ENCODE measurements at regions not wholly inside any gene's neighbourhood (a gene's known extent, or its start where the extent isn't known, plus 50 kb on each side); places are given as distances from the start of the nearest gene placed in this dataset.

DNA sequence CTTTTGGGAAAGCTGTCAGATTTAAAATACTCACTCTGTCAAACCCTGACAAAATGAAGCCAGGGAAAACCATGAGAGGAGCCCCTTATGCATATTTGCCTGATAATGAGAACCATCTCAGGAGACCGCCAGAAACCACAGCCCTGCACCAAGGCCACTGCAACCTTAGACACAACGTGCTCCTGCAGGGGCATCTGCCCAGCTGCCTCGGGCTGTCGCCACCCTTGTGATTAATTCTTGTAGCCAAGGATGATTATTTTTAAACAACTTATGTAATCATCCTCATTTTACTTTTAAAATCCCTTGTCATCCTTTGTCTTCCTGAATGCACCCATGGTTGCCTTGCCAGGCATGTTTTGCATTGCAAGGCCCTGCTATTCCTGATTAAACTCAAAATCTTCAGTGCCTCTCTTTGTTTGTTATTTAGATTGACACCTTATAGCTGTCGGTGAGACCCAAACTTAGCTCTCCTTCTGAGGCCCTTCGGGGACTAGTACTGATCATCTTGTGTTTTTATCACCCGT, 766.4 kb upstream of the TMEM132C start:
- TF ChIP-seq, protein P1, sequence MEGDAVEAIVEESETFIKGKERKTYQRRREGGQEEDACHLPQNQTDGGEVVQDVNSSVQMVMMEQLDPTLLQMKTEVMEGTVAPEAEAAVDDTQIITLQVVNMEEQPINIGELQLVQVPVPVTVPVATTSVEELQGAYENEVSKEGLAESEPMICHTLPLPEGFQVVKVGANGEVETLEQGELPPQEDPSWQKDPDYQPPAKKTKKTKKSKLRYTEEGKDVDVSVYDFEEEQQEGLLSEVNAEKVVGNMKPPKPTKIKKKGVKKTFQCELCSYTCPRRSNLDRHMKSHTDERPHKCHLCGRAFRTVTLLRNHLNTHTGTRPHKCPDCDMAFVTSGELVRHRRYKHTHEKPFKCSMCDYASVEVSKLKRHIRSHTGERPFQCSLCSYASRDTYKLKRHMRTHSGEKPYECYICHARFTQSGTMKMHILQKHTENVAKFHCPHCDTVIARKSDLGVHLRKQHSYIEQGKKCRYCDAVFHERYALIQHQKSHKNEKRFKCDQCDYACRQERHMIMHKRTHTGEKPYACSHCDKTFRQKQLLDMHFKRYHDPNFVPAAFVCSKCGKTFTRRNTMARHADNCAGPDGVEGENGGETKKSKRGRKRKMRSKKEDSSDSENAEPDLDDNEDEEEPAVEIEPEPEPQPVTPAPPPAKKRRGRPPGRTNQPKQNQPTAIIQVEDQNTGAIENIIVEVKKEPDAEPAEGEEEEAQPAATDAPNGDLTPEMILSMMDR (IDR thresholded peaks at IDR 0.05) = no peak
- TF ChIP-seq POLR2A (IDR thresholded peaks at IDR 0.05) = no peak
- TF ChIP-seq POLR2AphosphoS5 (IDR thresholded peaks at IDR 0.05) = no peak

Data from prostate gland (tissue), 2 donors.